ENCODE measurements at regions not wholly inside any gene's neighbourhood (a gene's known extent, or its start where the extent isn't known, plus 50 kb on each side); places are given as distances from the start of the nearest gene placed in this dataset.
"Not testable (repeated sequence)": the region's sequence is repeated elsewhere in the genome, so short reads cannot be mapped to it uniquely, and the experiment has no call there.

DNA sequence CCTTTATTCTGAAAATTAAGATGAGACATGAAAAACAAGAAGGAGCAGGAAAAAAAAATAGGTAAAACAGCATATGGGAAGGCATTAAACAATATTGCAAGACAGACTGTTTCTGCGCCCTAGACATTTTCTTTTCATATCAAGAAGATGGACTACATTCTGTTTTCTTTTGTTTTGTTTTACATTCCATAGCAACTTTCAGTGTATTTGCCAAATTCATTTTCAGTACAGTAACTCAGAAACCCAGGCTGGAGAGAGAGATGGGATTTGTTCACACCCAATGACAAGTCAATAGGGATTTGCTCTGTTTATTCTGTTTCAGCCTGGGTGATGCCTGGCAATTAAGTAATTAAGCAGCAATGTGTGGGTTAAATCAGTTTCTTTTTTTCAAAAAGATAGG, 892.8 kb upstream of the DIAPH2 start:
- DNase-seq: no peak

DNA sequence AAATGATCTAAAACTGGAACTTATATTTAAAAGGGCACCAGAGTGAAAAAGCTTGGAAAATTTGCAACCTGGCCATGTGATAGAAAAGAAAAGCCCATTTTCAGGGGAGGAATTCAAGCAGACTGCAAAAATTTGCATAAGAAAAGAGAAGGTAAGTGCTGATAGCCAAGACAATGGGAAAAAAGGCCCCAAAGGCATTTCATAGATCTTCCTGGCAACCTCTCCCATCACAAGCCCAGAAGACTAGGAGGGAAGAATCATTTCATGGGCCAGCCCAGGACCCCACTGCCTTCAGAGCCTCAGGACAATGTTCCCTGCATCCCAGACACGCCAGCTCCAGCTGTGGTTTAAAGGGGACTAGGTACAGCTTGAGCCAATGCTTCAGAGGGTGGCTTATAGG, 887.3 kb upstream of the DIAPH2 start:
- no peak for DNase-seq

DNA sequence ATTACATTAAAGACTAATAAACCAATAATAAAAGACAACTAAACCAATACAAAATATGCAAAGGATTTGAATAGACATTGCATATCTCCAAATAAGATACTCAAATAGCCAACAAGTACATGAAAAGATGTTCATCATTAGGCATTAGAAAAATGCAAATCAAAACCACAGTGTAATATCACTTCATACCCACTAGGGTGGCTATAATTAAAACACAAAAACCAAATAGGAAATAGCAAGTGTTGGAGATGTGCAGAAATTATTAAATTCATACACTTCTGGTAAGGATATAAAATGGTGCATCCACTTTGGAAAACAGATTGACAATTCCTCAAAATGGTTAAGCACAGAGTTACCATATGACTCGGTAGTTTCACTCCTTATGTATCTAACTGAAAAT, 860.8 kb upstream of the DIAPH2 start:
- DNase-seq: no peak

DNA sequence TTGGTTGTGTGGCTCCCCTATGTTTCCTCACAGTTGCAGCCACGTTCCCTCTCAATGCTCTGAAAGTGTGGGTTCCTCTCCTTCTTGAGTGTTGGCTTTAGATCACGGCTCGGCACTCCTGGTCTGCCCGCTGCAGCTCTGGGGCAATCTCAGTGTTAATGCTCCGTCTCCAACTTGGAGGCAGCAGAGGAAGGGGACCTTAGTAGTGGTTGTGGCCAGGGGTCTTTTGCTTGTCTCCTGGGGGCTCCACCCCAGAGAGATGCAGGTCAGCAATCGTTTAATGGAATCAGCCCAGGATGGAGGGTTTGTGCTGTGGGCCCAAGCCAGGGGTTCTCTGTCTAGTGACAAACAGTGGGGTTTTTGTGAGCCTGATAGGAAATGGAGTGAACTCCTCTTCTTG, 849.4 kb upstream of the DIAPH2 start:
- DNase-seq: no peak

DNA sequence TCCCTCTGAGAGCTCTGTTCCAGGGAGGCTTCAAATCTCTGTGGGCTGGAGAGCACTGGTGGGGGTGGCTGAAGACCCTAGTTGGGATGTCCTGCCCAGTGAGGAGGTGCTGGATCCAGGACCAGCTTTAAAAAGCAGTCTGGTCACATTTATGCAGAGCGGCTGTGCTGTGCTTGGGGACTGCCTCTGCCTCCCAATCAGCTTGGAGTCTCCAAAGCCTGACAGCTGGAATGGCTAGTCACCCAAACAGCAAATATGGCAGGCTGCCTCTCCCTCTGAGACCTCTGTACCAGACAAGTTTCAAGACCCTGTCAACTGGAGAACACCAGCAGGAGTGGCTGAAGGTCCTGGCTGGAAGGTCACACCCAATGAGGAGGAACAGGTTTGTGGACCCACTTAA, 848.1 kb upstream of the DIAPH2 start:
- DNase-seq: no peak

DNA sequence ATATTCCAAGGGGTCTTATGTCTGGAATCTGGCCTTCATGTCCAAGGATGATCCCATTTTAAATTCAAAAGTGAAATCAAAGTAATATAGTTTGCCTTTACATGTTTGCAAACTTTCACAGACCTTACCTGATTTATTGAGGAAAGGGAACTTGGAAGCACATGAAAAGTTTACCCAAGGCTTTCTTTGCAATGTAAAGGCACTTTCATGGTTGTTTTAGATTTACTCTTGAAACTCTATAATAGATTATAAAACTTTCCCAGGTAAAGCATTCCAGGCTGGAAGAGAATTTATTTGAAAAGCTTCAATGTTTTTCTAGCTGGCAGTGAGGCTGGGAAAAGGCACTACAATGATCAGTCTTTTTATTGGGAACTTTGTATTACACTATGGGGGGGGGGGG, 842.8 kb upstream of the DIAPH2 start:
- DNase-seq: no peak

DNA sequence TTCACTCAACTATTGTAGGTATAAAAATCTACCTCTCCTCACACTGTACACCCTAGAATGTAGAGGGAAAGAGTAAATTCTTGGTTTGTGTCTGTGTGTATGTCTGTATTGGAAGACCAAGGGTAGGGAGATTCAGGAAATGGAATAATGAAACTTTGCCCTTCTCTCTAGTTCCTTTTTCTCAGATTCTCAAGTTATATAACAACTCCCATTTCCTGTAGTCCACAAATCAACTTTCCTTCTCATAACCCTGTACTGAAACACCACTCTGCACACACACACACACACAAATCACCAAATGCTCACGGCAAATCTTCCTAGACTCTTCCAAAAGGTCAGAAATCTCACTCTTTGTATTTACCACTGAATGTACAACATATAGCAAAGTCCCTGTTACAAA, 824.5 kb upstream of the DIAPH2 start:
- no peak for DNase-seq

DNA sequence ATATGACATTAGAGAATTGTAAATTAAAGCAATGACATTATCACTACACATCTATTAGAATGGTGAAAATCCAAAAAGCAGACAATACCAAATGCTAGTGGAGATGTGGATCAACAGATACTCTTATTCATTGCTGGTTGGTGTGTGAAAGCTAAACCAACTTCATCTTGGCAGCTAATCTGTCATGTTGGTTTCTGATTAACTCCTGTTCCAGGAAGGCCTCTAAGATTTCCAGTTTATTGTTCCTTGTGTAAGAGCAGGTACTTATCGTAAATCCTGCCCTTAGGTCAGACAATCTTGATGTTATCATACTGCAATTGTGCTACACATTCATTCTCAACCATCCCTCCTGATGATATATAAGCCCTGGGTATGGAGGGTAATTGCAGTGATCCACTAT, 809.0 kb upstream of the DIAPH2 start:
- DNase-seq: no peak

DNA sequence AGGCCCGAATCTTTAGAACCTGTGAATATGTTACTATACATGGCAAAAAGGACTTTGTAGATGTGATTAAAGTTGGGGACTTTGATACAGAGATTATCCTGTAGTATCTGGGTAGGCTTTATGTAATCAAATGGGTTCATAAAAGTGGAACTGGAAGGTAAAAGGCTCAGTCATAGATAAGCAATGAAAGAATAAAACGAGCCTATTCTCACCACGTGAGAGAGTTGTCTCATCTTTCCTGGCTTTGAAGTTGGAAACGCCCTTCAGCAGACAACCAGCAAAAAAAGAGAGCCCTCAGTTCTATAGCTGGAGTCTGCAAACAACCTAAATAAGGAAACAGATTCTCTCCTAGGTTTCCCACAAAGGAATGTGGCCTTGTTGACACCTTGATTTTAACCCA, 805.8 kb upstream of the DIAPH2 start:
- no peak for DNase-seq

DNA sequence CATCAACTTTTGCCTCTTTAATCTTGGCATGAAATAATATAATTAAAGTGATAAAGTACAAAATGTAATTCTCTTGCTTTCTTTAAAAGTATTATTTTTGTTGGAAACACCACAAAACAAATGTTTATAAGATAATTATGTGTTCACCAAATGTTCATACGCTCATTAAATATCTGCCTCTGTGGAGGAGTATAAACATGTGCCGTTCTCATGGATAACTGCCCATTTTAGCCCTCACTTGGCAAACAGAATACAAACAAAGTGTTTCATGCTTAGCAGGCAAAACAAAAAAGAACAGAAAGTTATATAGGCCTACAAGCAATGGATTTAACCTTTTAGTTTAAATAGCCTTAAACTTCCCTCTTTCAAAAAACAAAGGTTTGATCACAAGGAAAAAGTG, 800.5 kb upstream of the DIAPH2 start:
- no peak for DNase-seq

DNA sequence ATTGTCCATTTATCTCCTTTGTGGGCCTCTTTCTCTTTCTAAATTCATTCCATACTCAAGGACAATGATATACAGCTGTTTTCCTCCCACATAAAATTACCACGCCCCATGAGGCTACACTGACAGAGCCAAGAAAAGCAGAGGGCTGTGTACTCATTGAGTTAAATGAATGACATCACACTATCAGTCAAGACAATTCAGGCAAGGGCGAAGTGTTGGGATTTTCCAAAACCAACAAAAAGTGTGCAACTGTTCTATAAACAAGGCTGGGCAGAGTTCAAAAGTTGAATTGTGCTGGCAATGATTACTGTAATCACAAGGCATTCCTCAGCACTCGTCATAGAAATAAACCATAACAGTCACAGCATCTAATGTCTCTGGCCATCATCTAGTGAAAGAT, 799.6 kb upstream of the DIAPH2 start:
- no peak for DNase-seq

DNA sequence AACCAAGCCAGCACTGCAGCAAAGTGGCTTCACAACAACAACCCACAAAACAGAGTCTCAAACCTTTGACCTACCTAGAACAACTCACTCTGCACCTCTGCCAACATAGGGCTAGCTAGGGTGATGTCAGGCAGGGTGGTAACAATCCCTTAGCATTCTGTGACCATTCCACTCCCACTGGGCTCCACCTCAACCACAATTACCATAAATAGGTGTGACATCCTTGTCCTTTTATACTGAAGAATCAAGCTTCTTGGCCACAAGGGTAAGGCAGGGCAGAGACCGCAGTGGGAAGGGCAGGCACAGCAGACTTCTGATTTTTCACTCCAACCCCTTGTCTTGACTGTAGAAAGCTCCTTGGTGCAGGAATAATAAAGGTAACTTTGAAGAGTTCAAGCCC, 795.4 kb upstream of the DIAPH2 start:
- no peak for DNase-seq

DNA sequence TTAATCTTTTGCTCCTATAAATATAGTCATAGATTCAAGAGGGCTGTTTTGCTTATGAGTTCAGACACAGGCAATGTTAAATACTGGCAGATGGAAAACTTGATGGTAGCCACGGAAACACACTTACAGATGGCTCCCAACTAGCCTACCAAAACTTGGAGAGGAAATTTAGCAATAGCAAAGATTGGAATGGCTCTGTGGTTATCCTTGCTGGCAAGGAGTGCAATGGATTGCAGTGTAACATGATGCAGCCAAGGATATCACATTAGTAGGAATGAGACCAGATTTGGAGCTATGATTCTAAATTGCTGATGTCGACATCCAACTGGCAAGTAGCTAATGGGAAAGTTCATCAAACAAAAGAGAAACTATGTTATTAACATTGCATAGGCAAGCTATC, 791.0 kb upstream of the DIAPH2 start:
- DNase-seq: no peak

DNA sequence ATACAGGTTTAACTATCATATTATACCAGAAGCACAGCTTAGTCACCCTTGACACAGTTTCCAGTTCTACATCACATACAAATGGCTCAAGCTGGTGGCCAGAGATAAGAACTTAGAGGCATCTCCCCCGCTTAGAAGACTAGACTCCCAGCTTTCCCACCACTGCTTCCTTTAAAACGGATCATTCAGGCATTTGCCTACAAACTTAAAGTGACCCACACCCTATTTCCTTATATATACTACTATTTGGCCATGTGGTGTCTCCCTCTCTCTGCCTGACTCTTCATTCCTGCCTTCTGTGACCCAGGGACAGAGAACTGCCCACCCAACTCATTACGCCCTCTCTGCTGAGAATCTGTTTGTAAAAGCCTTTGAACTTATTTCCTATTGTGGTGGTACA, 781.2 kb upstream of the DIAPH2 start:
- DNase-seq: no peak

DNA sequence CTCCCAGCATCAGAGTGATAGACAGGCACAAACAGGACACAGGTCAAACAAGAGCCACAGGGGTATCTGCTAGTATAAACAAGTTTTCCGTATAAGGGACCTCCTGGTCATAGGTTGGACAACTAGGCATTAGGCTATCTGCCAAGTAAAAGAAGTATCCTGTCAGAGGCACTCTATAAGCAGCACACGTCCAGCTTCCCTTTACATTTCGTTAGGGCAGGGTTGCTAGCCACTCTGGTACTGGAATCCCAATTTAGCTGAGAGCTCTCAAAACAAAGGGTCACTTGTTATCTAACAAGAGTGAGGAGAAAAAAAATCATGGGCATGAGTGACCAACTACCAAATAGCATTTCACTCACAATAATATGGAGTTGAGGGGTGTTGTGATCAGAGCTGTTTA, 780.7 kb upstream of the DIAPH2 start:
- DNase-seq: no peak

DNA sequence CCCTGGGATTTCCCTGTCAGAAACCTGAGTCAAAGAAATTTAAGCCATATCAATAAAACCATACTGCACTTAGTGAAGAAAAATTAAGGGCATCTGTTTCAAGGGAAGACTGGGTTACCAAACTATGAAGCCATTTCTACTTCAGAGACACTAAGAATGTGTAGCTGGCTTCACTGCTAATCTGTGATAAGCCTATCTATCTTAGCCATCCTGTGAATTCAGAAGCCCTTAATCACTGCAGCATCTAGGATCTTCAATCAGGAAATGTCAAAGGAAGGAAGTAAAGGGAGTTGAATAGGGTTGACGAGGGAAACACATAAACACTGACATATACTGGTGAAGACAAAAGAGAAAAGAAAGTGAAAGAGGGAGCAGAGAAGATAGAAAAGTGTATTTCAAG, 777.6 kb upstream of the DIAPH2 start:
- DNase-seq: no peak

DNA sequence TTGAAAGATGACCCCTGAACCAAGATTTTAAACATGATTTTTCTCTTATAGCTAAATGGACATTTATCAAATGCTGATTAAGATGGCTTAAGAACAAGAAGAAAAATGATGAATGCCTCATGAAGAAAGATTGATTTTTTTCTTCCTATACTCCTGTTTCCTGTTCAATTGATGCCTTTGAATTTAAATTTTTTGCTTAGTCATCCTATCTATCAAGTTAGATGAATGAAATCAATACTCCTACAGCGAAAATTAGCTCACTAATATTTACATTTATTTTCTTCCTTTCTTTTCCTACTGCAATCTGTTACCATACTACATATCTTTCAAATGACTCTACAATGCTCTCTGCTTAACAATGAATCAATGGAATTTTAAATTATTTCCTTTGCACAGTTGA, 773.6 kb upstream of the DIAPH2 start:
- DNase-seq: no peak

DNA sequence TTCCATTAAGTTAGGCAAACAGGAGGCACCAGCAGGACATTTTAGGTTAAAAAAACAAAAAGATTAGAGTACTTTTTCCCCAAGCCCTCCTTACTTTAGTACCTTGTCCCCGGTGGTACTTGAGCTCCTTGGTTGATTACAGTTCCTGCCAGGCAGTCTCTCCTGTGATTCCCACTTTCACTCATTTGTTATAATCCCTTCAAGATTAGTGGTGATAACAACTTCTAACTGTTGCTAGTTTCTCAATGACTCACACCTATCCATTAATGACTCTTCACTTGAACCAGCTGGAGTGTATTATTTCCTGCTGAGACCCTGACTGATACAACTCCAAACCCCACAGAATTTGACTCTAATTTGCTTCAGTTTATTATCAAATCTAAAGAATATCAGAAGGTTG, 765.0 kb upstream of the DIAPH2 start:
- DNase-seq: no peak

DNA sequence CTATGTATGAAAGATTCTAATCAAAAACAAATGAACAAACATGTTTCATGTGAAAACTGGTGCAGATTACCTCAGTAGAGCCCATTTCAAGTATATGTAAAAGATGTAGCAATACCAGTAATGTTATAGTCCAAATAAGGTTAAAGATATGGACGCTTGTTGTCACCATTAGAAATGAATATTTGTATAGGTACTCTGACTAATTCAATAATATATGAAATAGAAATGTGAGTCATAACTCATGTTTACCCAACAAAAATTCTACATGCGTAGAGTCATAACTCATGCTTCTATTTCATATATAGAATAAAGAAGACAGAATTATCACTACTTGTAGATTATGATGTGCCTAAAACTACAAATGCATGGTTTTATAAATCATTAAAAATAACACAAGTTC, 739.1 kb upstream of the DIAPH2 start:
- DNase-seq: no peak

DNA sequence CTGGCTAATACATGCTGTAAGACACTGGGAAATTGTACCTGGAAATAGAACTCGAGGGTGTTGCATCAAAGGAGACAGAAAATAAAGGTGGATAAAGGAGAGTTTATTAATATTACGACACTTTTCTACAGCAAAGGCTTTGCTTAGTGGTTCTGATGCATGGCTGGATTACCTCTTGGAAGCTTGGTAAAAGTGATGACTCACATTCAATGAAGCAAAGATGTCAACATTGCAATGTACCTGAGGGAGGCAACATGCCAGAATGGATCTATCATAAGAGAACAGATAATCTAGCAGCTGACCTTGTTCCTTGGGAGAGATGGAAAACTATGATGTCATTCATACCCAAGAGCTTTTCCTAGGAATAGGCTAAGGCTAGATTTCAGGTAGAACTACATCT, 735.1 kb upstream of the DIAPH2 start:
- no peak for DNase-seq

DNA sequence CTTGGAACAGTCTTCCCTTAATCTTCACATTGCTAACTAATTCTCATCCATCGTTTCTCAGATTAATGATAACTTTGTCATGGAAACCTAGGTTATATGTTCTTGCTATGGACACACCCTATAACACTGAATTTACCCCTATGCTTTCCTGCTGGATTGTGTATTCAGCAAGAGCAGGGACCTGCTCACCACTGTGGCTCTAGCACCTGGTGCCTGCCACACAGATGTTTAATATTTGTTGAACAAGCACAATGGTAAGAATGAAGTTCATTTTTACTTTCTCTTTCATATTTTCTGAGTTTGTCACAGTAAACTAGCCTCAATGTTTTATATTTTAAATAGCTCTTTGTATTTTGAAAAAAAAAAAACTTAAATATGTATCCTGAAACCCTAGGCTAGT, 734.0 kb upstream of the DIAPH2 start:
- DNase-seq: no peak

DNA sequence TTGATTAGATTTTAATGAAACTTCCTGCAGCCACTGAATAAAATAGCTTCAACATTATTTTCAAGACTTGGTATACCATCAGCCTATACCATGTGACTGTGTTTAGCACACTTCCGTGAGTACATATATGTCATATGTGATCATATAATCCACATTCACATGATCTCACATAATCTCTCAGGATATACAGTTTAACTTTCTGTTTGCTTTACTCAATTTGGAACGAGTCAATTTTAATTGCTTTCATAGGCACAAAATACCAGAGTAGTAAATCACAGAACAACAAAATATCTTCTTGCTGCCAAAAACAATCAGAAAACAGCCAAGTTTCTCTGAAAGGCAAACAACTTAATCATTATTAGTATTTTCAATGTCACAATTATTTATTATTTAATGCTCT, 731.1 kb upstream of the DIAPH2 start:
- DNase-seq: no peak

DNA sequence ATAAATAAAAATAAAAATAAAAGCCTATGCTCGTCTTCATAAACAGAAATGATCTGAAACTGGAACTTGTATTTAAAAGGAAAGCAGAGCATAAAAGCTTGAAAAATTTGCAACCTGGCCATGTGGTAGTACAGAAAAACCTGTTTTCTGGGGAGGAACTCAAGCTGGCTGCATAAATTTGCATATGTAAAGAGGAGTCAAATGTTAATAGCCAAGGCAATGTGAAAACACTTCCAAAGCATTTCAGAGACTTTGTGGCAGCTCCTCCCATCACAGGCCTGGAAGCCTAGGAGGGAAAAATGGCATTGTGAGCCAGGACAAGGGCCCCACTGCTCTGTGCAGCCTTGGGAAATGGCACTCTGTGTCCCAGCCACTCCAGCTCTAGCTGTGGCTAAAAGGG, 727.9 kb upstream of the DIAPH2 start:
- no peak for DNase-seq

DNA sequence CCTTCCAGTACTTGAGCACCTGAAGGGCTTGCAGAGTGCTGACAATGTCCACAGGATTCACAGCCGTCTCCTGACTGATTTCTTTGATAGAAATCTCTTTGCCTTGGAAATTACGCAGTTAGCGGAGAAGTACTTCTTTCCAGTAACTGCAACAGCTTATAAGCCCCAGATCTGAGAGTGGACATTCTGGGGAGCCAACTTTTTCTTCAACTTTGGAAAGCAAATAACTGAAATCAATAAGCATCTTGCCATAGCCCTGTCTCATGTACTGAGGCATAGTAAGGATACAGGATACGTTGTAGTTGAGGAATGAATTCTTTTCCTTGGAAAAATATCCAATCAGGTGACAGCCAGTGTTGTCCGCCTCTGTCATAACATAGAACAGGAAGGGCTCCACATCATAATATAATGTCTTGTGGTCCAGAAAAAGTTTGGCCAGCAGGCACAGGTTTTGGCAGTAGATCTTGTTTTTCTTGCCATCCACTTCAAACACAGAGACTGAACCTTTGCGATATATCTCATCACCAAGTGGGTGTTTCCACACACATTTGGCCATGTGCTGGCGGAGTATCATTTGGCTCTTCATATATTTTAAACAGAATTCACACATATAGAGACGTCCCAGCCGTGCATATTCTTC, 711.1 kb upstream of the DIAPH2 start:
- DNase-seq: not testable (repeated sequence)

DNA sequence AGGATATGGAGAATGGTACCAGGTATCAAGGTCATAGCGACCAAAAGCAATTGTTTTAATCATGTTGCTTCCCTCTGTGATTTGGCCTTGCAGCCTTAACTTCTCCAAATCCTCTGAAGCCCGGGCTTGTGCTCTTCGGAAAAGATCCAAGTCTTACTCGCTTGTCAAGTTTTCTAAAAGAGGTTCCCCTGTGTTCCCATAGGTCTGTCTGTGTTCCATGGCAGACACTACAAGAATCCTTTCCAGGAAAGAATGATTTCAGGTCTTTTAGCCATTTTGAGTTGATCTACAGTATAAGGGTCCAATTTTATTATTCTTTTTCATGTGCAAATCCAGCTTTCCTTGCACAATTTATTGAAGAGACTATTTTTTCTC, 710.6 kb upstream of the DIAPH2 start:
- no peak for DNase-seq

DNA sequence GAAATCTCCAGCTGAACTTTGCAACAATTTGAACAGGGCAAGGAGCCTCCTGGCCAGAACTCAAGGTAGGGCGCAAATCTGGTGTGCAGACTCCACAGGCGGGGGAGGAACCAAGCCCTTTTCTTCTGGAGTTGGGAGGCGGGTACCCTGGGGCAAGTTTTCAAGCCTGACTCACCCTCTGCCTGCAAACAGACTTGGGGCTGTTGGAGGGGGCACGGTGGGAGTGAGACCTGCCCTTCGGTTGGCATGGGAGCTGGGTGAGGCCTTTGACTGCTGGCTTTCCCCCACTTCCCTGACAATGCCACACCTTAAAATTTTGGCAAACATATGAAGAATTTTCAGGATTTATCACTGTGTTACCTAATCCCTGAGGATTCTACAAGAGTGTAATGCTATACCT, 709.8 kb upstream of the DIAPH2 start:
- DNase-seq: no peak
